Activated CD4-positive, alpha-beta T cell treated with anti-CD3 and anti-CD28 coated beads, Interleukin-2, Interleukin-6, amounts not matched to agents 100 ng/mL and 50 ng/mL, durations not matched to agents 16 hours and 8 hours (primary cell): ENCODE measurements at regions not wholly inside any gene's neighbourhood (a gene's known extent, or its start where the extent isn't known, plus 50 kb on each side); places are given as distances from the start of the nearest gene placed in this dataset.
"Not testable (repeated sequence)": the region's sequence is repeated elsewhere in the genome, so short reads cannot be mapped to it uniquely, and the experiment has no call there.

Experiments used
- DNase-seq: peaks from one replicate; pipeline ENCODE4 v3.0.0-alpha.2; 2020

GRCh38 chr12:129959889-129960288 lies 56.1 kb upstream of the TMEM132D start:
- no peak for DNase-seq

GRCh38 chr12:129961091-129961490 lies 57.3 kb upstream of the TMEM132D start:
- DNase-seq, result no peak

GRCh38 chr12:129961856-129962255 lies 58.0 kb upstream of the TMEM132D start:
- DNase-seq, result no peak

- DNase-seq, result no peak
Observed at GRCh38 chr12:129964300-129964699, 60.5 kb upstream of the TMEM132D start.

- no peak for DNase-seq
Observed at GRCh38 chr12:129964826-129965457, 61.1 kb upstream of the TMEM132D start.

GRCh38 chr12:129966146-129966995 lies 62.5 kb upstream of the TMEM132D start:
- no peak for DNase-seq

GRCh38 chr12:129971721-129972120 lies 67.9 kb upstream of the TMEM132D start:
- no peak for DNase-seq

GRCh38 chr12:129973236-129973961 lies 69.6 kb upstream of the TMEM132D start:
- no peak for DNase-seq

- no peak for DNase-seq
Observed at GRCh38 chr12:129984106-129984505, 80.3 kb upstream of the TMEM132D start.

- no peak for DNase-seq
Observed at GRCh38 chr12:129987841-129988240, 84.0 kb upstream of the TMEM132D start.

GRCh38 chr12:129994634-129995033 lies 90.8 kb upstream of the TMEM132D start:
- no peak for DNase-seq

- no peak for DNase-seq
Observed at GRCh38 chr12:129997239-129997638, 93.4 kb upstream of the TMEM132D start.

GRCh38 chr12:130004310-130004877 lies 100.6 kb upstream of the TMEM132D start:
- DNase-seq, result not testable (repeated sequence)

- DNase-seq, result no peak
Observed at GRCh38 chr12:130007771-130008170, 103.9 kb upstream of the TMEM132D start.

- no peak for DNase-seq
Observed at GRCh38 chr12:130008241-130008640, 104.4 kb upstream of the TMEM132D start.

GRCh38 chr12:130009961-130010360 lies 106.1 kb upstream of the TMEM132D start:
- no peak for DNase-seq

GRCh38 chr12:130011611-130012385 lies 108.0 kb upstream of the TMEM132D start:
- no peak for DNase-seq

- peak; percentile 60 for DNase-seq
Observed at GRCh38 chr12:130013771-130014484, 110.1 kb upstream of the TMEM132D start.

- DNase-seq, result no peak
Observed at GRCh38 chr12:130014485-130014807, 110.6 kb upstream of the TMEM132D start.

GRCh38 chr12:130016194-130016593 lies 112.4 kb upstream of the TMEM132D start:
- no peak for DNase-seq

- no peak for DNase-seq
Observed at GRCh38 chr12:130016986-130017385, 113.2 kb upstream of the TMEM132D start.
